ENCODE measurements at regions not wholly inside any gene's neighbourhood (a gene's known extent, or its start where the extent isn't known, plus 50 kb on each side); places are given as distances from the start of the nearest gene placed in this dataset.

- TF ChIP-seq, protein P1, sequence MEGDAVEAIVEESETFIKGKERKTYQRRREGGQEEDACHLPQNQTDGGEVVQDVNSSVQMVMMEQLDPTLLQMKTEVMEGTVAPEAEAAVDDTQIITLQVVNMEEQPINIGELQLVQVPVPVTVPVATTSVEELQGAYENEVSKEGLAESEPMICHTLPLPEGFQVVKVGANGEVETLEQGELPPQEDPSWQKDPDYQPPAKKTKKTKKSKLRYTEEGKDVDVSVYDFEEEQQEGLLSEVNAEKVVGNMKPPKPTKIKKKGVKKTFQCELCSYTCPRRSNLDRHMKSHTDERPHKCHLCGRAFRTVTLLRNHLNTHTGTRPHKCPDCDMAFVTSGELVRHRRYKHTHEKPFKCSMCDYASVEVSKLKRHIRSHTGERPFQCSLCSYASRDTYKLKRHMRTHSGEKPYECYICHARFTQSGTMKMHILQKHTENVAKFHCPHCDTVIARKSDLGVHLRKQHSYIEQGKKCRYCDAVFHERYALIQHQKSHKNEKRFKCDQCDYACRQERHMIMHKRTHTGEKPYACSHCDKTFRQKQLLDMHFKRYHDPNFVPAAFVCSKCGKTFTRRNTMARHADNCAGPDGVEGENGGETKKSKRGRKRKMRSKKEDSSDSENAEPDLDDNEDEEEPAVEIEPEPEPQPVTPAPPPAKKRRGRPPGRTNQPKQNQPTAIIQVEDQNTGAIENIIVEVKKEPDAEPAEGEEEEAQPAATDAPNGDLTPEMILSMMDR (IDR thresholded peaks at IDR 0.05; ENCODE audit: low read depth, low read length, poor library complexity, severe bottlenecking) = no peak
- no peak for TF ChIP-seq EZH2phosphoT487 (IDR thresholded peaks at IDR 0.05; ENCODE audit: borderline replicate concordance, low read length)
Measured at GRCh38 chr12:88790231-88790630, 210.0 kb upstream of the KITLG start.

Data from DOHH2 (cell line).